Activated CD4-positive, CD25-positive, alpha-beta regulatory T cell (primary cell): ENCODE measurements at regions not wholly inside any gene's neighbourhood (a gene's known extent, or its start where the extent isn't known, plus 50 kb on each side); places are given as distances from the start of the nearest gene placed in this dataset.

Source experiments
- DNase-seq, 4 experiments: peaks; one replicate each; lab custom pipeline; 2025; lab: John Stamatoyannopoulos, UW

DNA sequence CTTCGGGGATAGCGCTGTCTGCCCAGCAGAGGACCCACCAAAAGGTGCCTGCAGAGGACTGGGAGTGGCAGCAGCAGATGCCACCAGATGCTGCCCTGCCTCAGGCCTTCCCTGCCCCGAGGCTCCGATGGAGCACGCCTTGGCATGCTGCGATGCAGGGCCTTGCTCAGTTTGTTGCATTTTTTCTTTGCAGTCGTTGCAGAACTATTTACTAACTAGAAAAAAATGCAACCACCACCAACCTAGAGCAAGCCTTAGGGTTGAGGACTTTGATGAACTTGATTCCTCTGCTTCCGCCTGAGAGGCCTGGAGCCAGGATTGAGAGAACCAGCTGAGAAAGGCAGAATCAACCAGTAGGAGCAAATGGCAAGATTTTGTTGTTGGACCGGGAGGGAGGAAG, 585.6 kb upstream of the MKI67 start:
- DNase-seq: no peak

DNA sequence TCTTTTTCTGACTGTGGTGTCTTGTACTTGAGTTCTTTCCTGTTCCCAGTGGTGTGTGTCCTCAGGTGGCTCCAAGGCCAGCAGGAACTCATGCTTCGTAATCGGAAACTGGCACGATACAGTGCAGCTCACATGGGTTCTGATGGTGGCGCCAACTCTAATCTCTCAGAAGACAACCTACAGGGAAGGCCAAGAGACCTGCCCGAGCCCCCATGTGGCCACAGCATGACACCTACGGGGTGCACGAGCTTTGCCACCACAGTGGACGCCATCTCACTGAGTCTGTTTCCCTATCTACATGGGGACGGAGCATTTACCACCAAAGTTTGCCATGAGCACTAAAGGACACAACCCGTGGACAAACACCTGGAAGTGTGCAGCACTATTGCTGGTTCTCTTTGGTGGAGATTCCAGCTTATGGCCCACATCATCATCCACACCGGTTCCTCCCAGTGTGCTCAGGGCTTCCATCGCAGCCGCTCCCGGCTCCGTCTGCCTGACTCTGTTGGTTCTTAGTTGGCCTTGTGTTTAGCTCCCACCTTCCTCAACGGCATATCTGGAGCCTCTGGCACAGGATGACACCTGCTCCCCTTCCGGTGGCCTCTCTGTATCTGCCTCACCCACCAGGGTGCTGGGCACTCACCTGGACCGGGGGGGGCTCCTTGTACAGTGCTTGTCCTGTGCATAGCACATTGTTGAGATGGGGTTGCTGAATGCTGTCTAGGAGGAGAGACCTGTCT, 586.6 kb upstream of the MKI67 start:
- DNase-seq: no peak

DNA sequence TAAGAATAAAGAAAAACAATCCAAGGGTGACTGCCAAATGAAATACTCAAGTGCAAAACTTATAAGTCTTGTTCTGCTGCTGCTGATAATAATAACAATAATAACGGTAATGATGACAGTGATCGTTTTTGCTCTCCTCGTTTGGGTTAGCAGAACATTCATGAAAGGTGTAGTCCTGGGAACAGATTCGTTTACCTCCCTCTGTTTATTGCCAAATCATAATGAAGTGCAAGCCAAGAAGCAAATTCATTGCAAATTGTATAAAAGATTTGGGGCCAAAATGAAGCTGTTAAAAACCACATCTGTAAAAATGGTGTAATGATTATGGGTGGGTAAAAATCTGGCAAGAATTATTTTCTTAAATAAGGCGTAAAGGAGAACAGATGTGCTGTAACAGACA, 587.2 kb upstream of the MKI67 start:
- no peak for DNase-seq

DNA sequence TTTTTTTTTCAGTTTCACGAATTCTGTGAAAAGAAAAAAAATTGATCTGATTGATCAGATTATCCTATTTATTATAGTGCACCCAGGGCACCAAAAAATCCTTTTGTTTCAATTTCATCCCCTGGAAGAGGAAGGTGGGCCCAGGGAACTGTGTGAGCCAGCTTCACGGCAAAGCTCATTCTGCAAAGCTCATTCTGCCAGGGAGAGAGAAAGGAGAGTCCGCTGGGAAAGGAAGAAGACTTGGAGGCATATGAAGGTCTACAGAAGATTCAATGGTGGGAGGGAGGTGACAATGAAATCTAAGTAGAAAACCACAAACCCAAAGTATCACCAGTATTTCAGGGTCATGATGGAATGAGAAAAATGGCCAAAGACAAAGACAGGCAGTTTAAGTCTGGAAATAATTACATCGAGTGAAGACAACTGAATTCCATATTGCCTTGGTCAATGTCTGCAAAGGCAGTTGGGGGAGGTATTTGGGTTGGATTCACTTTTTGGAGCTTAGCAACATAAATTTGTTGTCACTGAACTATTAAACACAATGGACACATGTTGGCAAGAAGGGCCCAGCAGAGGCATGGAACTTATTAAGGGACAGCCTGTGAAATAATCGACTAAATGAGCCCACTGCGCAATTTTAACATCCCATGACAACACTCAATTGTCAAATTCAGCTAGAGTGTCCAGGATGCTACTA, 587.8 kb upstream of the MKI67 start:
- DNase-seq: no peak

DNA sequence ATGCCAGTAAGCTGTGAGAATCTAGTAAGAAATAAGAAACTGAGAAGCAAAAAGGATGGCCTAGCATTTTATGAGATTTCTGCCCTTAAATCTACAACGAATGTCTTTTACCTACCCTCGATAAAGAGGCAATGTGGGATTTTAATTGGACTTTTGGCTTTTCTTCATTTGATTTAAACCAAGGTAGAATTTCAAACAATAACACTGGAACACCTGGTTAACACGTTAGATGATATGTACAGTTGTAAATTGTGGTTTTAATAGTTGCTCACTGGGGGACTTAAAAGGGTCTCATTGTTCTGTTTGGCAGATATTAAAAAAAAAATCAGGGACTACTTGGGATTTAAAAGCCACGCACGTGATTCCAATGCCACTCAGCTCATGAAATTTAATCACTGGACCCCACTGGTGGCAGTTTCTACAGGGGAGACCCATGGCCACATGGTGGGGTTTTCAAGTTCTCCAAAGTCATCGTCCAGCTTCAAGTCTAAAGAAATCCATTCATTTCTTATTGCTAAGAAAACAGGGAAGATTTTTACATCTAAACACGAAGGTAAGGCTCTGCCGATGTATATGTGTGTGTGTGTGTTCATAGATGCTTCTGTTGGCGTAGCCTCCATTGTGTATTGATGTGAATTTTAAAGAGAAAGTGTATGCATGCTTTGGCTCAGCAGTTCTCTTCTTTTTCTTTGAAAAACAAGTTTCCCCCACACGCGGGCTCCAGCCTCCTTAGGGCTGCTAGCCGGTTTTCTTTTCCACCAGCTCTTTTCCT, 588.6 kb upstream of the MKI67 start:
- no peak for DNase-seq

DNA sequence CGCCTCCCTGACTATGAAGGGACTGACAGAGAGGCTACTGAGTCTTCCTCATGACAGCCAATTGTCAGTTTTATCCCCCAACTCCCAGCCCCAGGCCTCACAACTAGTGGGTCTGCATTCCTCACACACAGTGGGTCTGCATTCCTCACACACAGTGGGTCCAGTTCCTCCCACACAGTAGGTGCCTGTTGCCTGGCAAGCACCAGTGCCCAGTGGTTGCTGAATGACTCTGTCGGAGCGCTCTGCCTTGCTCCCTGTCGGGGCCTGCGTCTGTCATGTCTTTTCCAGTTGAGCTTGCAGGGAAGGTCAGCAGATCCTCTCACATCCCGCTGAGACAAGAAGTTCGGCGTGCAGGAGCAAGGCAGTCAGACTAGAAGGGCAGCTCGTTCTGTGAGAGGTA, 590.0 kb upstream of the MKI67 start:
- no peak for DNase-seq

DNA sequence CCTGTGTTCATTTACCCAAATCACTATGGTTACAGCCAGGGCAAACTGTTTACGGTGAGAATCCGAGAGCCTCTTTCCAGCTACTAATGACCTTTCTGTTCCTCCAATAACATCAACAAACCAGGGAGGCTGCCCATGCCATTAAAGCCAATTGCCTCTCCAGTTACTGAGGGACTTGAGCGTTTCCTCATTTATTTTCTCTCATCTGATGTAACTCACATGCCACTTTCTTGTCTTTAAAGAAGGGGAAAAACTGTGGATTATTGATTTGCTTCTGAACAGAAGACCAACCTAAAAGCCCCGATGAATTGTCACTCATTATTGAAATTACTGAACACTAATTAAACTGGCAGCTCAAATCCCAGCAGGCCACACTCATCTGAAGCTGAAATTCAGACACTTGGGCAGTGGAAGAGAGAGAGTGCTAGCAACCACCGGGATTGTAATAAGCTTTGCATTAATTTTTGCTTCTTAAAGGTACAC, 595.8 kb upstream of the MKI67 start:
- DNase-seq: no peak

DNA sequence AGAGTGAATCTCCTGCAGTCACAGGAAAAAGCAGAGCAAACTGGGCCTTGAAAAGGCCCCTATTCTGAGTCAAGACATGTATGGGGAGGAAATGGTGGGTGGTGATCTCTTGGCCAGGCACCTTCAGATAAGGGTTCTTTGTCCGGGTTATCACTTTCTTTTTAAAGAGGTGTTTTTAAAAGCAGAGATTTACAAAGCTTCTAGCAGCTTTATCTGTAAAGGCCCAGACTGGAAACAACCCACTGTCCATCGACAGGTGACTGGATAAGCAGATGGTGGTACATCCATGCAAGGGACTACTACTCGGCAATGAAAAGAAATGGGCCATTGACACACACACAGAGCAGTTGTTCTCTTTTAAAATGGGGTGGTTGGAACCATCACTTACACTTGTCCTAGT, 596.7 kb upstream of the MKI67 start:
- no peak for DNase-seq

DNA sequence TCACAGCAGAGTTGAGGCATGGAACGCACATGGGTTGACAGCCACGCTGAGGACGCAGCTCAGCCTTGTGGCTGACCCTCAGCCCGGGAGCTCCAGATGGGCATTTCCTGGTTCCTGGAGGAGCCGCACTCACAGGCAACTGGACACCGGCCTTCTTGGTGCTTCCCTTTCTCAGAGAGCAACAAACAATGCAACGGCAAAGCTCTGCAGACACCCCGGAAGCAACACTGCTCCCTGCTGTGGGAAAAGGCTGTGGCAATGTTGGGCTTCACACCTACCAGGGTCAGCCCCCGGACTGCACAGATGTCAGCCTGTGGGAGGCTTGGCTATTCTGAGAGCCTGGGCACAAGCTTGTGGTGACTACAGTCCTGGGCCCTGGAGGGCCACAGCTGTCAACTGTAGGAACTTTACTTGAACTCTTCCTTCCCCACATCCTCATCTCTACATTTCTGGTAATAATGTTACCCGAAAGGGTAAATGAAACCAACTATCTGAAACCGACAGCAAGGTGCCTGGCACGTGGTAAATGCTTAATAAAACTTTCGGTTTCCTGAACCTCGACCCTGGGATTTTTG, 597.5 kb upstream of the MKI67 start:
- no peak for DNase-seq

DNA sequence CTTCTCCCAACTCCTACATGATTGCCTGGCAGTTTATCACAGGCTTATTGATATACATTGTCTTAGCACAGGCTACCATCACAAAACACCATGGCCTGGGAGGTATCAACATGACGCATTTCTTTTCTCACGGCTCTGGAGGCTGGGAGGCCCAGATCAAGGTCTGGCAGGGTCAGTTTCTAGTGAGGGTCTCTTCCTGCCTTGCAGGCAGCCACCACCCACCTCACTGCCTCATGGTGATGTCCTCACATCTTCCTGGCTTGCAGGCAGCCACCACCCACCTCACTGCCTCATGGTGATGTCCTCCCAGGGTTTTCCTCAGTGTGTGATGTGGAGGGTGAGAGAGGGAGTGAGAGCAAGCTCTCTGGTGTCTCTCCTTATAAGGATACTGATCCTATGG, 599.3 kb upstream of the MKI67 start:
- no peak for DNase-seq

DNA sequence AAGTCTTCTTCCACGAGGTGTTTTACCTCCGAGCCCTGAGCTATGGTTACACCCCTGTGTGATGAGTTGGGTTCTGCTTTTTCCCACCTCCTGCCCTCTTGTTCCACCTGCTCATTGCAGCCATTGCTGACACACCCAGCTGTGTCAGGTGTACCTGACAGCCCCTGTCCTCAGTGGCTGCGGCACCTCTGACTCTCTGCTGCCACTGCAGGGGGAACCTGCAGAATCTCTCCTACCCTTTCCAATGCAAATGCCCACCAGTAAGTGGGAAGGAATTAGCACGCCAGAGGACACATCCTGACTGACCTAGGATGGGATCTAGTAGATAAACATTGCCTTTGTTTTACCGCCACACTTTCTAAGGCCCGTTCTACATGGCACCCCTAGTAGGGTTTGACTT, 600.9 kb upstream of the MKI67 start:
- no peak for DNase-seq

DNA sequence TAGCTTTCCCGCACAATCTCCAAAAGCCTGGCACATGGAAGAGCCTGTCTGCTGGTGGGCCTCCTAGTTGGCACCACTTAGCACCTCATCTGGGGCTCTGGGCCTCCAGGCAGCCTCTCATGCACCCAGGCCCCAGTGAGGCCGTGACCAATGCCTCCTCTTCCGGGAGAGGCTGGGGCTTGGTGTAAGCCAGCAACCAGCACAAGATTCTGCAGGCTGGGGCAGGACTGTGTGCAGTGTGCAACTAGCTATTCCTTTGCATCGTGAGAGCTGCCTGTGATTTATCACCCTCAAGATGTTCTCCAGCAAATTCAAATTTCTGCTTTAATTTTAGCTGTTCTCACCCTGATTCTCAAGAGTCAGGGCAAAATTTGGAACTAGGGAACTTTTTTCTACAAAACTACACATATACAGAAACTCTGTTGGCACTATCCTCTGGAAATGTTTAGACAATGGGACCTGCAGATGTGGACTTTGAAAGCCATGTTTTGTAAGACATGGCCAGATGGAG, 603.7 kb upstream of the MKI67 start:
- no peak for DNase-seq

DNA sequence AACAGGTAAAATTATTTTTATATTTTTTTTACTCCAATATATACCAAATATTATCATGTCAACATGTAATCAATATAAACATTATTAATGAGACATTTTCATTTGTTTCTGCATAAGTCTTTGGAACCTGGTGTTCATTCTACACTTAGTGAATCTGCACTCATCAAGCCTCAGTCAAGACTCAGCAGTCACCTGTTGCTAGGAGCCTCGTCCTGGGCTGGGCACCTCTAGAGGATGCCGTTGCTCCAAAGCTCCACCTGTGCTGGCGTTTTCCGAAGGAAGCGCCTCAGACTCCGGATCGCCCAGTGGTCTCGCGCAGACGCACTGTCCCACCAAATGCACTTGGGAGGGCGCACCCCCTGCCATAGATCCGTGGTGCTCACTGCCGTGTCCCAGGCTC, 604.7 kb upstream of the MKI67 start:
- no peak for DNase-seq

DNA sequence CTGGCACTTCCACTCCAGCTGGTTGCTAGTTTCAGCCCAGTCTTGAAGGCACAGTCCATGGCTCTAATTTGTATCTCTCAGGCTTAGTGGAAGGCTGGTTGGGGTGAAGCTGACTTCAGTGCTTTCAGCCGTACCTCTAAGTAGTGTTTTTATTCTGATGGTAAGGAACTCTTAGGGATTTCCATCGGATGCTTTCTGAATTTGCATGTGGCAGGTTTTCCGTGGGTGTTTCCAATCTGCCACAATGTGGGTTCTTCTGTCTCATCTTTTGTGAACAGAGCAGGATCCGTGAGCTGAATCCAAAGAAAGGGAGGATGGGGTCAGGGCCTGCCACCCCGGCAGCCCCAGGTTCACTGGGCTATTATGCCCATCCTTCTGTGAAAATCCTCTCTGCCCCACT, 607.9 kb upstream of the MKI67 start:
- DNase-seq: no peak

DNA sequence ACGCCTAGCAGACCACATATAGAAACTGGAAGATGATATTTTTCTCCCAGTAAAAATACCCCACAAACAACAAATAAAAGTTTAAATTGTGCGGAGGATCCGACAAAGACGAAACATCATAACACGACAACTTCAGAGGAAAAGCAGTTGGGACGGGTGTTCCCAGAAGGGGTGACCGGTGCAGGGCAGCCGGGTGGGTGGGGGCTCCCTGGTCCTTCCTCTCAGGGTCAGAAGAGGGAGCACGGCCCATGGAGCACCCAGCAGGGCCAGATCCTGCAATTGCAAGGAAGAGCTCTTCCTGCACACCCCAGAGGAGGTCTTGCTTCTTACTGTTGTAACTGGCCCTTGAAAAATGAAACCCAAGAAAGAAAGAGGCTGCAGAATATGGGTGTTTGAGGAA, 608.5 kb upstream of the MKI67 start:
- no peak for DNase-seq

DNA sequence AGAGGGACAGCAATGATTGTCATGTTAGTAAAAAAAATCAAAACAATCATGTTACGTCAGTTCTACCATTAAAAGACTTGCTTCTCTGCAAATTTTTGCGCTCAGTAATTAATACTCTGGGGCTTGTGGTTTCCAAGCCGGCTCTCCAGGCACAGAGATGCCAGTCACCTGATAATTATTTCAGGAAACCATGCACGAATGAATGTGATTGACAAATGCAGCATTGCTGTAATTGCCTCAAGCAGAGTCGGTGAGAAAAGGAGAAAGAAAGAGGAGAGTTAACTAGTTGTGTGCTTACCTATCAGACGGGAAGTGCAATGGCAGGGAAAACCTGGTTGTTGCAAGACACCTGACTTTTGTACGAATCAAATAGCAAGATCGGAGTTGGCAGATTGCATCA, 609.8 kb upstream of the MKI67 start:
- DNase-seq: no peak

DNA sequence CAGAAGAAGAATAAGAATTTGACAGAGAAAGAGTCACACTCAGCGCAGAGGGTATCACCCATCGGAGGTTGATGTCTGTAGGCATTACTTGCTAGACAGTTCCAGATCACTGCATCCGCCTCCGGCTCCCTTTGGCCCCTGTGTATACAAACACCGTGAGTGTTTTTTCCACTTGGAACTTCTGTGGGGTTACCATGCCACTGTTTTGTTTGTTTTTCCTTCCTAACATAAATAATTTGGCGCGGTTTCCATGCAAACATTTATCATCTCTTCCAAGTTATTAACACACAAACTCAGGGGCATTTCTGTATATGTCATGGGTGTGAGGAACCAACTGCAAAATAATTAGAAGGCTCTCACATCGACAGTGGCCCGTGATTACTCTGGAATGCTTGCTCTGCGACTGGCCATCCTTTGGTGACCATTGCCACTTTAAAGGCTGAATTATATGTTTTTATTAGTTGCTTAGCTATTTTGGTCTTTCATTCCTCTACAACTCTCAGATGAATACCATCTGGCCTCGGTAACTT, 612.2 kb upstream of the MKI67 start:
- DNase-seq: no peak

DNA sequence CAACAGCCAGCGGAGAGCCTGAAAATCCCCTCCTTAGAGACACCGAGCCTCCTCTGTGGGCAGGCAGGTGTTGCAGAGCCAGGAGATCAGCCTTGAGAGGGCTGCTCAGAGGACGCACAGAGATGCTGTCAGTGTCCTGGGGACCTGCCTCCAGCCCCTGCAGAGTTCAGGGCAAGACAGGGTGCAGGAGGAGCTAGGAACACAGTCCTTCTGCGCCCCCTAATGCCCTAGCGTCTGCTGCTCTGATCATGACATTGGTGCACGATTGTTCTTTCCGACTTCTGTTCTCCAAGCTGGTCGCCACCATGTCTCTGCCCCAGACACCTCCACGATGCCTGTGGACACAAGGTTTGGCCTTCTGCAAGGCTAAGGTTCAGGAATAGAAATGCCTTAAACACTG, 613.7 kb upstream of the MKI67 start:
- no peak for DNase-seq

DNA sequence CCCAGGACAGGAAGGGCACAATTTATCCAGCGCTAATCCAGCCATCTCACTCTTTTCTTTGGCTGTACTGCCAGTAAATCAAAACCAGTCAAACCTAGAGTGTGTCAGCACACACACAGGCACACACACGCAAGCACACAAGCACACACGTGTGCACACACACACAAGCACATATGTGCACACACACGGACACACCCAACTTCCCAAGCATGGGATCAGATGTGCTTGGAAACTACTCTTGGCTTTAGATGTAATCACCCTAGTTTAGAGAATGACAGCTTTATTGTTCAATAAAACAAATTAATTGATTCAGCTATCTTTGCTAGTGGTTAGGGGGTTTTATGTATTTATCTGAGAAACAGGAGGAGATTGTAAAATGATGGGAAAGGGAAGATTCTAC, 615.0 kb upstream of the MKI67 start:
- DNase-seq: no peak

DNA sequence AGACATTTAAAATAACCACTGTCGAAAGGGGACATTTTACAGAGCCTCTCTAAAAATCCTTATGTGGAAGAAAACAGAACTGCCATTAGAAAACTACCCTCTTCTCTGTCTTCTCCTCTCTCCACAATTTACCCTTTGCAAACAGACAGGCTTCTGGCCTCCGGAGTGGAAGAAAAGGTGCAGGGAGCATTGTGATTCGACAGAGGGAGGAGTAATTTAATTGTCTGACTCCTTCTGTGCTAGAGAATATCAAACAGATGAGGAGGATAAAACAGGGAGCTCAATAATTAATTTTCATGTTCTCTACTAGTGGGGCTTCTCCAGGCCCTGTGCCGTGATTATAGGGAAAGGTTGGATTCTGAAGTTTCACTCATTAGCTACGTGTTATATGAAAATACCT, 615.5 kb upstream of the MKI67 start:
- DNase-seq: no peak

DNA sequence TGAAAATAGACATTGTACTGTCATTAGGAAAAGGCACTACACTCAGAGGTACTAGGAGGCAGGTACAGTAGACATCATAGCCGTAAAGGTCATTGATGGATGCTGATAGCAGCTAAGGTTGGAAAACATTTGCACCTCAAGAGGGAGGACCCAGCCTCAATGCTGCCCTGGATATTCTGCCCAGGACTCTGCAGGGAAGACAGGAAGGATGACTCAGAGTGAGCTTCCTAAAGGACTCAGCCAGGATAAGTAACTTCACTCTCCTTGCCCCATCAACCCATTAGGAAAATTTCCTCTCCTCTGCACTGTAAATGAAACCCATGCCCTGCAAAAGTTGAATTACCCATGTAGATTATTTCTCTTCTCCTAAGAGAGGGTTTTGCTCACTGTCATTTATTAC, 617.9 kb upstream of the MKI67 start:
- no peak for DNase-seq

DNA sequence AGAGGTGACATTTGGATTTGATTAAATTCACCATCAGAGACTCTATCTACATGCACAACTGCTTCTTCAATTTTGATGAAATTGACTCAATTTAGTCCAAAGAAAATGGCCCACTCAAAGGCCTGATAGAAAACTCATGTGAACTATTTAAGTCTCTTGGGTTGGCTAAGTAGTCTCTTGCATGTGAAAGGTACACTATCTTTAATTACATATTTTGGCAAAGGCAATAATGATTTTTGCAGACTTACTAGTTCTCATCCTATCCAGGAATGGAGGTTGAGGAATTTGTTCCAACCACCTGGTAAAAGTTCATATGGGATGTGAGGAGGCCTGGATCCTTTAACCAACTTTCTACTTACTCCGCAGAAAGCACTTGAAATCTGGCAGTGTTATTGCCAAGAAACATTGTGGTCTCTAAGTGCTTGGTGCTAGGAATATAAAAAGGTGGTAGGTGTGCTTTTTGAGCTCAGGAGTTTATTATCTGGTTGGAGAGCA, 618.6 kb upstream of the MKI67 start:
- DNase-seq: no peak
